HG03432 (cell line): ENCODE measurements at regions not wholly inside any gene's neighbourhood (a gene's known extent, or its start where the extent isn't known, plus 50 kb on each side); places are given as distances from the start of the nearest gene placed in this dataset.
"Not testable (repeated sequence)": the region's sequence is repeated elsewhere in the genome, so short reads cannot be mapped to it uniquely, and the experiment has no call there.

Source experiments
- ATAC-seq: cut with Tn5 transposase; IDR thresholded peaks from one replicate; pipeline ENCODE4 v1.9.1; 2021; ENCODE audit warnings: mild to moderate bottlenecking, moderate library complexity; ENCODE audit not compliant: unreplicated experiment

- ATAC-seq, result no peak
Measured at GRCh38 chr12:62021808-62022207, 238.4 kb upstream of the USP15 start.

GRCh38 chr12:62028536-62028935 lies 231.7 kb upstream of the USP15 start:
- no peak for ATAC-seq

DNA sequence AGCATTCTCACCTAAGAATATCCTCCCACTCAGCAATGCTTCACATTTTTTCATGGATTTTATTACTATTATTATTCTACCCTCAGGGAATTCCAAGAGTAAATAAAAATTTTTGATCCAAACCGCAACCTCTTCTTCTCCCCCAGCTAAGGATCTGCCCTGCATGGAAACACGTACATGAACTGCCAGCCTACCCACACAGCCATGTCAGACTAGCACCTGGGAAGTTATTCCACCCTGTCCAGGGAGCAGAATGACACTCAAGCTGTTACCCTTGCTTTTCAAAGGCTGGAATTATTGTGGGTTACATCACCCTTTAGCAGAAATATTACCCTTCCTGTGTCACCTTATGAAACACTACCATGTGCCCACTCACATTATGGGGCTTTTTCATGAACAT lies 227.3 kb upstream of the USP15 start:
- no peak for ATAC-seq

DNA sequence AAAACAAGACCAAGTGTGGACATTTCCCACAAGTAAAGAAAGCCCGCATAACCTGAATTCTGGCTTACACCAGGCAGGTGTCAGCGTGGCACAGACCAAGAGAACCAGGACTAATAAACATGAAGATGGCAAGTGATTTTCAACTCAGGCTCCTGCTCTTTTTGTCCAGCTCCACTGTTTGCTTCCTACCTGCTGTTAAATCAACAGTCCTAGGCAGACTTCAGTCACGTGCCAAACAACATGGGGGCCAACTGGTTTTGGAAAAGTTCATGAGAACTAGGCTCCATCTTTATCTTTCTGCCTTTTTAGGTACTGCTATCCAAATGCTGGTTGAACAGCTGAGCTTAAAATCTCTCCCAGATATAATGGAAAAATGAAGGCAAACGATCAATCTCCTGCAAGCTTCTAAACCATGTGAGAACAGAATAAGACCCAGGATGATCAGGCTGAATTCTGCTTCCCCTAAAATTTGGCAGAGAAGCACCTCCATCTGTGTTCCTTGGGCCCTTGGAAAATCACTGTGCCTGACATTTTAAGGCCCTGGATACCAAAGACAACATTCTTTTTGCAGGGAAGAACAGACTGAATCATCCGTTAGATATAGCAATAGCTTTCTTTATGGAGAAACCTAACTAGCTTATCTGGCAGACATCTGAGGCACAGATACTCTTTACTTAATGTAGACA lies 215.6 kb upstream of the USP15 start:
- no peak for ATAC-seq

GRCh38 chr12:62045211-62045610 lies 215.0 kb upstream of the USP15 start:
- ATAC-seq, result no peak

DNA sequence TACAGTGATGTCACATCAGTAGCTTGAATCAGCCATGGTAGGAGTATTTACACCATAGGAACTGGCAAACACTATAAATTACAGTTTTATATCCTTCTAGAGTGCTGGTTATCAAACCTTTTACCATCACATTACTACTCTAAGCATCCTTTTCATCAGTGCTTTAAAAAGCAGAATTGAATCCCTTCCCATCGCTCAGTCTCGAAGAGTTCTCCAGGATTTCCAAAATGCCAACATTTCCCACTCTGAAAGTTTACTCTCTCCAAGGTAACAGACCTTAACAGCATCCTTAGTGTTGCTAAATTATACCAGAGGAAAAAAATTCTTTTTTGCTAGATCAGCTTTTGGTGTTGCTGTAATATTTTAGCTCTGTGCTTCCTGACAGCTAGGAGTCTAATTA lies 209.4 kb upstream of the USP15 start:
- no peak for ATAC-seq

DNA sequence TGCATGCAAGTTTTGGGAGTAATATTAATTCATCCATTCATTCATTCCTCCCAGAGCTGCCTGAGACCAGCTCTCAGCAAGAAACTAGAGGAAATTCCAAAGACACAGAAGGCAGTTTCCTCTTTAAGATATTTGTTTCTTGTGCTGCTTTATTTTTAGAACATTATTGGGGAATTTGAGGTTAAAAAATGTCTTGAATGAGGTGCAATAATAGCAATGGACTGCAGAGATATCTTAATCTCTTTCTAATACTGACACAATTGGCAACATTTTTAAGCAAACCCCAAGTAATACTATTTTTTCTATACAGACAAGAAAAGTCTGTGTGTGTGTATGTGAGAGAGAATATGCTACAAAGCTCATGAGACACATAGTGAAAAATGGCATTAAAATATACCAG lies 190.2 kb upstream of the USP15 start:
- ATAC-seq, result no peak

GRCh38 chr12:62073236-62073635 lies 187.0 kb upstream of the USP15 start:
- ATAC-seq, result not testable (repeated sequence)

DNA sequence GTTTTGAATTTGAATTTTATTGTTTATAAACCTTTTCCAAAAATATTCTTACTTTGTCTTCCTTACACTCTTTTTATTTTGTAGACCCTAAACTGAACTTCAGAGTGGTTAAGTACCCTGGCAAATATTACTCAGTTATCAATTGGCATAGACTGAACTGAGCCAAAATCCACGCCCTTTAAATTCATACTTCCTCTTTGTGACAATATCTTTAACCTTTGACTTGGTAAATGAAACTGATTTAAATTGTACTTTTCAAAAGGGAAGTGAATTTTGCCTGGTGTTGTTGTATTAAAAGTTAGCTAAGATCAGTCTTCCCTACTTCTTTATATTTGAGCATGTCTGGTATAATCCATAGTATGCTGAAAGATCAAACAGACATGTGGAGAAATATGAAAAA lies 184.3 kb upstream of the USP15 start:
- ATAC-seq, result peak; percentile 70

DNA sequence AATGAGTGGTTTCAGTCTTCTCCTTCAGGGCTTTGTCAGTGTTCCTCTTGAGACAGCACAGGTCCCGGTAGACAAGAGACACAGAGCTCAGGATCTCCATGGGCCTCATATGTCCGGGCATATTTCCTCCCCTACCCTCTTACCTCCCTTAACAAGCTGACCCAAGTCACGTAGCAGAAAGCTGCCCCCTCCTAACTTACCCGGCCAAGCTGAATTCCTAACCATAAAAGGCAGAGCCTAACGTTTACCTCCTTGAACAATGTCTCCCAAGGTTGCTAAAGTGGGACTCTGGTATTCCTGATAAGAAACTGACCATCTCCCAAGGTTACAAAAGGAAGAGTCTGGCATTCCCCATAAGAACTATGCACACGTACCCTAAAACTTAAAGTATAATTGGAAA lies 182.2 kb upstream of the USP15 start:
- ATAC-seq, result no peak

- ATAC-seq, result no peak
Measured at GRCh38 chr12:62082448-62082847, 177.8 kb upstream of the USP15 start.

GRCh38 chr12:62098132-62098531 lies 162.1 kb upstream of the USP15 start:
- no peak for ATAC-seq

DNA sequence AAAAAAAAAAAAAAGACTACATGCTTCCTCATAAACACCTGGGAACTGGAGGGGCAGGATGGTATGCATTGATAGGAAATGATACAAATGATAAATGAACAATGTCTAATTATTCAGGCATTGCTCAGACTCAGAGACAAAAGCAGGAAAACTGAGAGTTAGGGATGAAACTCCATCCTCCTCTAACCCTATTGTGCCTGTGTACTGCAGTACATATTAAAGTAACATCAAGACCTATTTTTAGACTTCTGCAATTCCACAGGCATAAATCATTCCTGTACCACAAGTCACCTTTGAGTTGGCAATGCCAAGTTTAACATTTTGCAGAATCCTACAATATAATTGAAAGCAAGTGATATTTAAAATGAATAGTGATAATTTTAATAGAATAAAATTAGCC lies 156.5 kb upstream of the USP15 start:
- ATAC-seq, result no peak

GRCh38 chr12:62106547-62107185 lies 153.5 kb upstream of the USP15 start:
- ATAC-seq, result no peak

DNA sequence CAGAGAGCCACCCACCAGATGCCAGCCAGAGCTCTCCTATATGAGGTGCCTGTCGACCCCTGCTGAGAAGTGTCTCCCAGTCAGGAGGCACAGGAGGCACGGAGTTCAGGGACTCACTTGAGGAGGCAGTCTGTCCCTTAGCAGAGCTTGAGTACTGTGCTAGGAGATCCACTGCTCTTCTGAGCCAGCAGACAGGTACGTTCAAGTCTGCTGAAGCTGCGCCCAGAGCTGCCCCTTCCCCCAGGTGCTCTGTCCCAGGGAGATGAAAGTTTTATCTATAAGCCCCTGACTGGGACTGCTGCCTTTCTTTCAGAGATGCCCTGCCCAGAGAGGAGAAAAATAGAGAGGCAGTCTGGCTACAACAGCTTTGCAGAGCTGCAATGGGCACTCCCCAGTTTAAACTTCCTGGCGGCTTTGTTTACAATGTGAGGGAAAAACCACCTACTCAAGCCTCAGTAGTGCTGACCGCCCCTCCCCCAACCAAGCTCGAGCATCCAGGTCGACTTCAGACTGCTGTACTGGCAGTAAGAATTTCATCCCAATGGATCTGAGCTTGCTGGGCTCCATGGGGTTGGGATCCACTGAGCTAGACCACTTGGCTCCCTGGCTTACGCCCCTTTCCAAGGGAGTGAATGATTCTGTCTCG lies 146.7 kb upstream of the USP15 start:
- no peak for ATAC-seq

- no peak for ATAC-seq
Measured at GRCh38 chr12:62116986-62117385, 143.2 kb upstream of the USP15 start.

GRCh38 chr12:62123721-62124203 lies 136.4 kb upstream of the USP15 start:
- ATAC-seq, result peak; percentile 88

GRCh38 chr12:62127516-62127915 lies 132.7 kb upstream of the USP15 start:
- no peak for ATAC-seq

DNA sequence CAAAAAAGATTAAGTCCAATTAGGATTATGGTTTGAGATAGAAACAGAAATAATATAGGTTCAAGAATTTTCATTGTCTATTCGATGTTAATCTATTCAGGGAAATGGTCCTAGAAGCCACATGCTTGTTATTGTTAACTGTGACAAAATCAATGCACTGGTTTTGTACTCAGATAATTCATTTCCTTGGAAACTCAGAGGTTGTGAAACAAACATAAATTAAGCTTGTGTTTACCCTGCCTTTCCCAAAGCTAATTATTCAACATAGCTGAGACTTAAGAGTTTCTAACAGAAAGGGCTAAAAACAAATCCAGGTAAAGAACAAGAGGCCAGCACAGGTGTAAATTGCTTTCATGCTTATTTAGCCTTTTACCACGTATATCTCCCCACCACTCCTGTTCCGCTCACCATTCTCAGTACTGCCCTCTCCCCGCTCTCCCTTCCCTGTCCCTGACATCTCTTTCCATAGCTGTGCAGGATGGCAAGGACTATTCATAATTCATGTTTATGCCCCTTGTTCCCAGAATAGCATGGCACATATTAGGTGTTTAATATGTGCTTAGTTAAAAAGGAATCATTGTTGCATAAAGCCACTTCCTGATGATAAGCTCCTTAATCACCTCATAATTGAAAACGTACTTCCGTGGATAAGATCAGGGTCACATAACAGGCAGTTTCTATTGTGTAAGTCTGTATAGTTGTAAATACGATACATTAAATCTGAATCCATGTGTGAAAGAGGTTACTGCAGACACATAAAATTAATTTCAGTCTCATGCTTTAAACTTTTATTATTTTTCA lies 131.8 kb upstream of the USP15 start:
- ATAC-seq, result no peak

DNA sequence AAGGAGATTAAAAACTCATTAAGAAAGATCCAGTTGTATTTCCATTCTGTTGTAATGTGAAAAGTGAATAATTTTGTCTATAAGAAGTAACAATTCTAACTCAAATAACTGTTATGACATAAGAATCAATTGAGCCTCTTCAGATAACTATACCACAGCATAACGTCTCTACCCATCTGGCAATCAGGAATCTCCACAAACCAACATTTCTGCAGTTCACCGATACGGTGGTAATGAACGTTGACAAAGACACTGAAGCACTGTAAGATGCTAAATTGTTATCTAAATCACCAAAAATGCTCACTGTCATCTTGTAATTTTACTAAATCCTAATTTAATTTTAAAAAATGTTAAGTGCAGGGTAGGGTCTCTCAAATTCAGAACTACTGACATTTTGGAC lies 130.9 kb upstream of the USP15 start:
- no peak for ATAC-seq

DNA sequence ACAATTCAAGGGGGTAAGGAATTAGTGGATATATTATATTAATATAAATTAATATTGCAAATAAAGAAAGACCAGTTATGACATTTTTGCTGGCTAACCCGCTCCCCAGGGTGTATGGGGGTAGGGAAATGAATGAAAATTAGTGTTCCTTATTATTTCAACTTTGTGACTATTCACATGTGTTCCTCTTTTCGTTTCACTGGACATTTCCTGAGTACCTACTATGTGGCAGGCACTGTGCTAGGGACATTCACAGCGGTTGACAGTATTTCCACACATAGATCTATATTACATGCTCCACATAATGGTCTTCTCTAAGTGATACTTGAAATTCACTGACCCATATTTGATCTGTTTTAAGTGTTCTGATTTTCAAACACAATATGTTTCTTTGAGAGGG lies 129.8 kb upstream of the USP15 start:
- ATAC-seq, result no peak
